Ovary (tissue), 3 donors: ENCODE measurements at regions not wholly inside any gene's neighbourhood (a gene's known extent, or its start where the extent isn't known, plus 50 kb on each side); places are given as distances from the start of the nearest gene placed in this dataset.

Experiments
- CTCF ChIP-seq, 3 donors: fragments of 450-650 bp in 2 of 3; fragments of 200-600 bp in 1 of 3; IDR thresholded peaks; one replicate each; pipeline versions ENCODE4 v1.5.1 to v1.8.0; 2016 to 2022; ENCODE audit warnings: antibody characterized with exemption in 3 of 3, mild to moderate bottlenecking in 1 of 3
- EP300 ChIP-seq: sonication (generic); formaldehyde crosslinking; IDR thresholded peaks from one replicate; pipeline ENCODE4 v1.6.1; 2017; ENCODE audit warnings: antibody characterized with exemption
- POLR2A ChIP-seq: fragments of 450-650 bp; IDR thresholded peaks from one replicate; pipeline ENCODE4 v1.6.1; 2017; ENCODE audit warnings: antibody characterized with exemption, mild to moderate bottlenecking, moderate library complexity
- donor health status: DM: no; HTN: no; CAD: no.

GRCh38 chr15:62770111-62770660 is 272.4 kb upstream of the TPM1 start:
- TF ChIP-seq CTCF (IDR thresholded peaks at IDR 0.05) = no peak
- TF ChIP-seq POLR2A = no peak
- TF ChIP-seq EP300 = no peak
